Lower leg skin (tissue), 3 donors: ENCODE measurements at regions not wholly inside any gene's neighbourhood (a gene's known extent, or its start where the extent isn't known, plus 50 kb on each side); places are given as distances from the start of the nearest gene placed in this dataset.

Source experiments
- POLR2A ChIP-seq, 2 donors: fragments of 450-650 bp; IDR thresholded peaks; one replicate each; pipeline ENCODE4 v1.6.1; 2016 to 2017; ENCODE audit warnings: antibody characterized with exemption in 2 of 2, mild to moderate bottlenecking in 1 of 2, moderate library complexity in 1 of 2
- TF ChIP-seq, protein P1 (sequence below), 3 donors: fragments of 450-650 bp; IDR thresholded peaks; one replicate each; pipeline ENCODE4 v1.5.1; 2016; ENCODE audit warnings: antibody characterized with exemption in 3 of 3, mild to moderate bottlenecking in 3 of 3, moderate library complexity in 2 of 3

DNA sequence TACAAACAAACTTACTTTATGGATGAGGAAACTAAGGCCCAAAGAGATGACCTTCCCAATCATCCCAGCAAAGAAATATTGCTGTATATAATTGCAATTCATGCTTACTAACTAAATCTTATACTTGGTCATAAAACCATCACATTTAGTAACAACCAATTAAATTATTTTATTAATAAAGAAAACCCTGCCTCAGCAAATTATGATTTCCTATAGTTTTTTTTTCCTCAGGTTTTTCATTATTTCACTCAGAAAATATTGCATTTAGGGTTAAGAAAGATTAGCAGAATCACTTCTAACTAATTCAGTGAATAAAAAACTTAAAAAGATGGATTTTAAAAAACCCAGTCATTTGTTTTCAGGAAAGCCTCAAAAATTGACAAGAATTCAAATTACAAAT is 86.5 kb upstream of the GADL1 start:
- TF ChIP-seq, protein P1, sequence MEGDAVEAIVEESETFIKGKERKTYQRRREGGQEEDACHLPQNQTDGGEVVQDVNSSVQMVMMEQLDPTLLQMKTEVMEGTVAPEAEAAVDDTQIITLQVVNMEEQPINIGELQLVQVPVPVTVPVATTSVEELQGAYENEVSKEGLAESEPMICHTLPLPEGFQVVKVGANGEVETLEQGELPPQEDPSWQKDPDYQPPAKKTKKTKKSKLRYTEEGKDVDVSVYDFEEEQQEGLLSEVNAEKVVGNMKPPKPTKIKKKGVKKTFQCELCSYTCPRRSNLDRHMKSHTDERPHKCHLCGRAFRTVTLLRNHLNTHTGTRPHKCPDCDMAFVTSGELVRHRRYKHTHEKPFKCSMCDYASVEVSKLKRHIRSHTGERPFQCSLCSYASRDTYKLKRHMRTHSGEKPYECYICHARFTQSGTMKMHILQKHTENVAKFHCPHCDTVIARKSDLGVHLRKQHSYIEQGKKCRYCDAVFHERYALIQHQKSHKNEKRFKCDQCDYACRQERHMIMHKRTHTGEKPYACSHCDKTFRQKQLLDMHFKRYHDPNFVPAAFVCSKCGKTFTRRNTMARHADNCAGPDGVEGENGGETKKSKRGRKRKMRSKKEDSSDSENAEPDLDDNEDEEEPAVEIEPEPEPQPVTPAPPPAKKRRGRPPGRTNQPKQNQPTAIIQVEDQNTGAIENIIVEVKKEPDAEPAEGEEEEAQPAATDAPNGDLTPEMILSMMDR (IDR thresholded peaks at IDR 0.05): no peak
- TF ChIP-seq POLR2A (IDR thresholded peaks at IDR 0.05): no peak
